ENCODE measurements at regions not wholly inside any gene's neighbourhood (a gene's known extent, or its start where the extent isn't known, plus 50 kb on each side); places are given as distances from the start of the nearest gene placed in this dataset.

- no peak for TF ChIP-seq ZNF462 (CRISPR knock-in tag; IDR thresholded peaks at IDR 0.05)
- no peak for TF ChIP-seq CREB1 (CRISPR knock-in tag; IDR thresholded peaks at IDR 0.05; ENCODE audit: low read depth)
- TF ChIP-seq ZNF331 (CRISPR knock-in tag; IDR thresholded peaks at IDR 0.05; ENCODE audit: low read depth): no peak
- no peak for TF ChIP-seq REST (IDR thresholded peaks at IDR 0.05; ENCODE audit: unreplicated experiment)
- TF ChIP-seq EZH2phosphoT487 (IDR thresholded peaks at IDR 0.05; ENCODE audit: unreplicated experiment): no peak
- no peak for TF ChIP-seq CTCF (conservative IDR thresholded peaks at IDR 0.05; ENCODE audit: low read depth in 2 of 2)
- no peak for TF ChIP-seq POLR2AphosphoS5 (IDR thresholded peaks at IDR 0.05; ENCODE audit: low read depth)
- TF ChIP-seq ZNF114 (CRISPR knock-in tag; IDR thresholded peaks at IDR 0.05): no peak
- TF ChIP-seq JUNB (IDR thresholded peaks at IDR 0.05; ENCODE audit: unreplicated experiment): no peak
Observed at GRCh38 chr10:109173121-109173520, 750.2 kb downstream of the XPNPEP1 start (continued).

Measured in GM23338 (cell line).